Stimulated activated memory B cell treated with anti-CD40 and anti-IgM and Interleukin-4, amounts not matched to agents 10 μg/mL and 1 μg/mL and 100 μg/mL, for 72 hours (primary cell): ENCODE measurements at regions not wholly inside any gene's neighbourhood (a gene's known extent, or its start where the extent isn't known, plus 50 kb on each side); places are given as distances from the start of the nearest gene placed in this dataset.
A peak's percentile ranks its signal among the peaks of the same experiment; 100 is the strongest.
"Not testable (repeated sequence)": the region's sequence is repeated elsewhere in the genome, so short reads cannot be mapped to it uniquely, and the experiment has no call there.

Experiments
- ATAC-seq: fragments of 150-1000 bp; cut with Tn5 transposase; 2 replicates; pipeline ENCODE4 v1.10.0; 2021
- H3K27ac Mint-ChIP-seq: one replicate; pipeline ENCODE4 v1.8.0; 2022; ENCODE audit warnings: mild to moderate bottlenecking, mixed read lengths
- H3K27me3 Mint-ChIP-seq: one replicate; pipeline ENCODE4 v1.8.0; 2022; ENCODE audit warnings: mixed read lengths
- H3K36me3 Mint-ChIP-seq: one replicate; pipeline ENCODE4 v1.8.0; 2022; ENCODE audit warnings: mixed read lengths
- H3K4me1 Mint-ChIP-seq: one replicate; pipeline ENCODE4 v1.8.0; 2022; ENCODE audit warnings: mixed read lengths
- H3K4me3 Mint-ChIP-seq: one replicate; pipeline ENCODE4 v1.8.0; 2022; ENCODE audit warnings: mild to moderate bottlenecking, moderate library complexity, mixed read lengths
- H3K9me3 Mint-ChIP-seq: one replicate; pipeline ENCODE4 v1.8.0; 2022; ENCODE audit warnings: mixed read lengths

- no peak overlapping the region for H3K27ac Mint-ChIP-seq
- H3K27me3 Mint-ChIP-seq: no peaks in the 10 kb centered on the region
- H3K9me3 Mint-ChIP-seq: no peaks in the 10 kb centered on the region
- ATAC-seq: no peak
- no peaks in the 10 kb centered on the region for H3K36me3 Mint-ChIP-seq
- no peak overlapping the region for H3K4me3 Mint-ChIP-seq
- no peaks in the 10 kb centered on the region for H3K4me1 Mint-ChIP-seq
Observed at GRCh38 chr18:75714766-75715165, 287.3 kb upstream of the SMIM21 start.

- not testable (repeated sequence) for H3K9me3 Mint-ChIP-seq, H3K4me1 Mint-ChIP-seq, H3K36me3 Mint-ChIP-seq, ATAC-seq, H3K4me3 Mint-ChIP-seq, H3K27ac Mint-ChIP-seq, H3K27me3 Mint-ChIP-seq
Observed at GRCh38 chr18:75712124-75712867, 284.8 kb upstream of the SMIM21 start.

GRCh38 chr18:75700561-75700960 is 273.1 kb upstream of the SMIM21 start:
- Mint-ChIP-seq H3K4me1 (no peaks in the 10 kb centered on the region), H3K4me3 (no peak overlapping the region), H3K27me3 (no peaks in the 10 kb centered on the region), H3K36me3 (no peaks in the 10 kb centered on the region), H3K27ac (no peak overlapping the region), H3K9me3 (peaks cover 4% of the 10 kb centered on the region)
- no peak for ATAC-seq

- Mint-ChIP-seq H3K9me3 (peaks cover 4% of the 10 kb centered on the region), H3K36me3 (no peaks in the 10 kb centered on the region), H3K27ac (no peak overlapping the region), H3K27me3 (no peaks in the 10 kb centered on the region), H3K4me1 (no peaks in the 10 kb centered on the region), H3K4me3 (no peak overlapping the region)
- ATAC-seq: no peak
Observed at GRCh38 chr18:75698861-75699260, 271.4 kb upstream of the SMIM21 start.

- Mint-ChIP-seq H3K27me3 (no peaks in the 10 kb centered on the region), H3K4me3 (no peak overlapping the region), H3K27ac (no peak overlapping the region), H3K4me1 (no peaks in the 10 kb centered on the region), H3K9me3 (peaks cover 4% of the 10 kb centered on the region), H3K36me3 (no peaks in the 10 kb centered on the region)
- no peak for ATAC-seq
Observed at GRCh38 chr18:75697493-75697892, 270.0 kb upstream of the SMIM21 start.

GRCh38 chr18:75696391-75696790 is 268.9 kb upstream of the SMIM21 start:
- no peaks in the 10 kb centered on the region for H3K27me3 Mint-ChIP-seq
- no peaks in the 10 kb centered on the region for H3K9me3 Mint-ChIP-seq
- ATAC-seq: no peak
- H3K27ac Mint-ChIP-seq: no peak overlapping the region
- no peaks in the 10 kb centered on the region for H3K36me3 Mint-ChIP-seq
- no peaks in the 10 kb centered on the region for H3K4me1 Mint-ChIP-seq
- H3K4me3 Mint-ChIP-seq: no peak overlapping the region

GRCh38 chr18:75694292-75694691 is 266.8 kb upstream of the SMIM21 start:
- H3K27me3 Mint-ChIP-seq: no peaks in the 10 kb centered on the region
- ATAC-seq: no peak
- no peaks in the 10 kb centered on the region for H3K9me3 Mint-ChIP-seq
- no peaks in the 10 kb centered on the region for H3K36me3 Mint-ChIP-seq
- no peaks in the 10 kb centered on the region for H3K4me1 Mint-ChIP-seq
- no peak overlapping the region for H3K27ac Mint-ChIP-seq
- no peak overlapping the region for H3K4me3 Mint-ChIP-seq

GRCh38 chr18:75691483-75691882 is 264.0 kb upstream of the SMIM21 start:
- no peaks in the 10 kb centered on the region for H3K4me1 Mint-ChIP-seq
- no peak overlapping the region for H3K27ac Mint-ChIP-seq
- no peaks in the 10 kb centered on the region for H3K9me3 Mint-ChIP-seq
- ATAC-seq: no peak
- no peak overlapping the region for H3K4me3 Mint-ChIP-seq
- no peaks in the 10 kb centered on the region for H3K27me3 Mint-ChIP-seq
- no peaks in the 10 kb centered on the region for H3K36me3 Mint-ChIP-seq

GRCh38 chr18:75690283-75690682 is 262.8 kb upstream of the SMIM21 start:
- not testable (repeated sequence) for H3K4me3 Mint-ChIP-seq, ATAC-seq

GRCh38 chr18:75687626-75688025 is 260.1 kb upstream of the SMIM21 start:
- no peak overlapping the region for H3K27ac Mint-ChIP-seq
- no peaks in the 10 kb centered on the region for H3K4me1 Mint-ChIP-seq
- no peaks in the 10 kb centered on the region for H3K9me3 Mint-ChIP-seq
- H3K36me3 Mint-ChIP-seq: no peaks in the 10 kb centered on the region
- no peaks in the 10 kb centered on the region for H3K27me3 Mint-ChIP-seq
- no peak overlapping the region for H3K4me3 Mint-ChIP-seq
- no peak for ATAC-seq

More at GRCh38 chr18:75690283-75690682, 262.8 kb upstream of the SMIM21 start:
- not testable (repeated sequence) for H3K9me3 Mint-ChIP-seq, H3K4me1 Mint-ChIP-seq, H3K36me3 Mint-ChIP-seq, H3K27ac Mint-ChIP-seq, H3K27me3 Mint-ChIP-seq

GRCh38 chr18:75683426-75683825 is 255.9 kb upstream of the SMIM21 start:
- Mint-ChIP-seq H3K36me3 (no peaks in the 10 kb centered on the region), H3K27me3 (peaks cover 11% of the 10 kb centered on the region), H3K4me1 (no peaks in the 10 kb centered on the region), H3K27ac (no peak overlapping the region), H3K9me3 (no peaks in the 10 kb centered on the region), H3K4me3 (no peak overlapping the region)
- ATAC-seq: no peak

GRCh38 chr18:75681538-75682115 is 254.1 kb upstream of the SMIM21 start:
- H3K4me3 Mint-ChIP-seq: no peak overlapping the region
- H3K27me3 Mint-ChIP-seq: peaks cover 11% of the 10 kb centered on the region
- no peak overlapping the region for H3K27ac Mint-ChIP-seq
- H3K9me3 Mint-ChIP-seq: no peaks in the 10 kb centered on the region
- no peak for ATAC-seq
- no peaks in the 10 kb centered on the region for H3K4me1 Mint-ChIP-seq
- H3K36me3 Mint-ChIP-seq: no peaks in the 10 kb centered on the region

- peak; percentile 57 for ATAC-seq
- Mint-ChIP-seq H3K9me3 (no peaks in the 10 kb centered on the region), H3K4me1 (no peaks in the 10 kb centered on the region), H3K36me3 (no peaks in the 10 kb centered on the region), H3K27ac (no peak overlapping the region), H3K4me3 (no peak overlapping the region), H3K27me3 (peaks cover 11% of the 10 kb centered on the region)
Observed at GRCh38 chr18:75679331-75679730, 251.8 kb upstream of the SMIM21 start.

- no peaks in the 10 kb centered on the region for H3K9me3 Mint-ChIP-seq
- H3K27me3 Mint-ChIP-seq: peaks cover 11% of the 10 kb centered on the region
- no peak overlapping the region for H3K27ac Mint-ChIP-seq
- no peaks in the 10 kb centered on the region for H3K36me3 Mint-ChIP-seq
- no peak for ATAC-seq
- H3K4me3 Mint-ChIP-seq: no peak overlapping the region
- no peaks in the 10 kb centered on the region for H3K4me1 Mint-ChIP-seq
Observed at GRCh38 chr18:75678627-75679026, 251.1 kb upstream of the SMIM21 start.

GRCh38 chr18:75677696-75678455 is 250.4 kb upstream of the SMIM21 start:
- no peaks in the 10 kb centered on the region for H3K9me3 Mint-ChIP-seq
- no peaks in the 10 kb centered on the region for H3K4me1 Mint-ChIP-seq
- peaks cover 11% of the 10 kb centered on the region for H3K27me3 Mint-ChIP-seq
- no peak for ATAC-seq
- H3K27ac Mint-ChIP-seq: no peak overlapping the region
- no peaks in the 10 kb centered on the region for H3K36me3 Mint-ChIP-seq
- no peak overlapping the region for H3K4me3 Mint-ChIP-seq

GRCh38 chr18:75660932-75661331 is 233.4 kb upstream of the SMIM21 start:
- Mint-ChIP-seq H3K4me3 (no peak overlapping the region), H3K4me1 (no peaks in the 10 kb centered on the region), H3K9me3 (peaks cover 22% of the 10 kb centered on the region), H3K27me3 (peaks cover 6% of the 10 kb centered on the region), H3K27ac (no peak overlapping the region), H3K36me3 (no peaks in the 10 kb centered on the region)
- no peak for ATAC-seq
